ENCODE measurements at regions not wholly inside any gene's neighbourhood (a gene's known extent, or its start where the extent isn't known, plus 50 kb on each side); places are given as distances from the start of the nearest gene placed in this dataset.
"Not testable (repeated sequence)": the region's sequence is repeated elsewhere in the genome, so short reads cannot be mapped to it uniquely, and the experiment has no call there.

DNA sequence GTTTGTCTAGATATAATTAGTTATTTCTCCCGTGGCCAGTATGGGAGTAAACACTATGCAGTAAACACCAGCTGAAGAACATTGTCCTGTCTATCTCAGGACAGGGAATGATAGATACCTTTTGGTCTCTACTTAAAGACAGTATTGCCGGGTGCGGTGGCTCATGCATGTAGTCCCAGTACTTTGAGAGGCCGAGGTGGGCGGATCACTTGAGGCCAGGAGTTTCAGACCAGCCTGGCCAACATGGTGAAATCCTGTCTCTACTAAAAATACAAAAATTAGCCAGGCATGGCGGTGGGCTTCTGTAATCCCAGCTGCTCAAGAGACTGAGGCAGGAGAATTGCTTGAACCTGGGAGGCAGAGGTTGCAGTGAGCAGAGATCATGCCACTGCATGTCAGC, 226.4 kb downstream of the TM9SF2 start:
- TF ChIP-seq POLR2A, CTCF (IDR thresholded peaks at IDR 0.05): not testable (repeated sequence)

Data from uterus (tissue), 2 donors.